ENCODE measurements at regions not wholly inside any gene's neighbourhood (a gene's known extent, or its start where the extent isn't known, plus 50 kb on each side); places are given as distances from the start of the nearest gene placed in this dataset.

- Histone ChIP-seq H3K18ac (ENCODE audit: extremely low read depth, low read length) (no peak overlapping the region), H3K56ac (replicated peaks; ENCODE audit: insufficient read length, low read depth, low read length) (no peak overlapping the region), H2BK20ac (ENCODE audit: low read length) (no peak overlapping the region), H3K27me3 (replicated peaks in 1 of 4; ENCODE audit: control insufficient read depth in 3 of 4, extremely low read depth in 1 of 4, insufficient read depth in 3 of 4, low read length in 3 of 4) (no peaks in the 10 kb centered on the region), H2BK120ac (replicated peaks; ENCODE audit: low read depth, low read length) (no peak overlapping the region), H4K5ac (ENCODE audit: insufficient read length, low read depth, low read length) (no peak overlapping the region), H3K4me3 (ENCODE audit: extremely low read depth in 1 of 4, insufficient read depth in 2 of 4, low read depth in 3 of 4, low read length in 4 of 4) (no peak overlapping the region), H3K79me1 (ENCODE audit: low read depth, low read length) (no peaks in the 10 kb centered on the region), H2BK5ac (ENCODE audit: low read depth, low read length) (no peak overlapping the region), H2AK5ac (ENCODE audit: low read depth, low read length) (no peak overlapping the region), H4K91ac (replicated peaks; ENCODE audit: insufficient read length, low read length) (no peak overlapping the region), H3K9me3 (ENCODE audit: insufficient read depth in 2 of 2, low read depth in 1 of 2, low read length in 1 of 2) (no peaks in the 10 kb centered on the region), H4K20me1 (replicated peaks in 1 of 2; ENCODE audit: control insufficient read depth in 1 of 2, insufficient read depth in 2 of 2, low read length in 2 of 2) (no peaks in the 10 kb centered on the region), H3K9ac (replicated peaks in 1 of 4; ENCODE audit: extremely low read depth in 1 of 4, low read depth in 3 of 4, low read length in 3 of 4) (no peak overlapping the region), H2BK15ac (ENCODE audit: low read length) (no peak overlapping the region), H3K27ac (ENCODE audit: low read depth, low read length) (no peak overlapping the region), H3K4me1 (replicated peaks in 1 of 4; ENCODE audit: control insufficient read depth in 3 of 4, insufficient read depth in 4 of 4, low read length in 3 of 4) (peaks cover 0 to 5% (median 0%) of the 10 kb centered on the region in 4 experiments; a peak in 1 of 7 replicates), H3K4ac (replicated peaks; ENCODE audit: insufficient read length, low read depth, low read length) (no peak overlapping the region), H3K79me2 (ENCODE audit: control insufficient read depth in 1 of 2, insufficient read depth in 2 of 2, low read length in 2 of 2) (no peaks in the 10 kb centered on the region), H3K23me2 (ENCODE audit: low read depth, low read length) (no peaks in the 10 kb centered on the region), H3K4me2 (ENCODE audit: insufficient read depth in 1 of 2, low read depth in 2 of 2, low read length in 2 of 2) (no peak overlapping the region), H3K36me3 (ENCODE audit: control insufficient read depth in 2 of 4, insufficient read depth in 4 of 4, low read length in 3 of 4) (no peaks in the 10 kb centered on the region), H3K23ac (ENCODE audit: insufficient read length) (no peak overlapping the region), H4K8ac (ENCODE audit: extremely low read depth, insufficient read depth, low read length) (no peak overlapping the region), H2BK12ac (ENCODE audit: low read depth, low read length) (no peak overlapping the region), H2AFZ (ENCODE audit: low read length) (no peak overlapping the region), H3K14ac (ENCODE audit: insufficient read length) (no peak overlapping the region)
- DNase-seq (ENCODE audit: low read depth in 1 of 2, low spot score in 2 of 2) (no peak), FAIRE-seq (no peak)
- 76% methylated on average over 13 of the region's 13 CpGs; no CpG with 5 or more reads in 1 of the 2 experiments for WGBS, 2 experiments (ENCODE audit: extremely low coverage in 1 of 2, insufficient coverage in 1 of 2, insufficient read length in 1 of 2, insufficient replicate concordance in 2 of 2, low coverage in 1 of 2, low lambda C conversion rate in 2 of 2, missing lambda C conversion rate in 1 of 2)
- ChIA-PET POLR2A (ENCODE audit: partially characterized antibody) (no interaction called here), CTCF (ENCODE audit: partially characterized antibody) (interaction anchor here (1.0 to 1.4 kb wide), 2 partner anchors 10 to 36 kb away, joined by 3 to 4 read pairs; no protein-coding TSS in a partner anchor)
- TF ChIP-seq MAFK (IDR thresholded peaks at IDR 0.05; ENCODE audit: low read depth, low read length) (no peak), POLR2A (IDR thresholded peaks at IDR 0.05; ENCODE audit: control extremely low read depth in 1 of 2, low read depth in 2 of 2, low read length in 2 of 2) (no peak), JUND (IDR thresholded peaks at IDR 0.05; ENCODE audit: low read length) (no peak), TCF12 (IDR thresholded peaks at IDR 0.05; ENCODE audit: low read depth, low read length) (no peak), TEAD4 (IDR thresholded peaks at IDR 0.05; ENCODE audit: low read depth, low read length) (no peak), POLR2AphosphoS5 (IDR thresholded peaks at IDR 0.05; ENCODE audit: low read depth, low read length) (no peak), CTCF (IDR thresholded peaks at IDR 0.05; ENCODE audit: control extremely low read depth in 1 of 3, insufficient read depth in 1 of 3, low read depth in 1 of 3, low read length in 3 of 3) (no peak), MAX (IDR thresholded peaks at IDR 0.05) (no peak), CEBPB (IDR thresholded peaks at IDR 0.05; ENCODE audit: low read depth, low read length) (no peak), SP4 (IDR thresholded peaks at IDR 0.05; ENCODE audit: low read length) (no peak), RXRA (IDR thresholded peaks at IDR 0.05; ENCODE audit: insufficient read depth, low read depth, low read length) (no peak)
- TF ChIP-seq, protein P1, sequence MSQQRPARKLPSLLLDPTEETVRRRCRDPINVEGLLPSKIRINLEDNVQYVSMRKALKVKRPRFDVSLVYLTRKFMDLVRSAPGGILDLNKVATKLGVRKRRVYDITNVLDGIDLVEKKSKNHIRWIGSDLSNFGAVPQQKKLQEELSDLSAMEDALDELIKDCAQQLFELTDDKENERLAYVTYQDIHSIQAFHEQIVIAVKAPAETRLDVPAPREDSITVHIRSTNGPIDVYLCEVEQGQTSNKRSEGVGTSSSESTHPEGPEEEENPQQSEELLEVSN (IDR thresholded peaks at IDR 0.05) = no peak
Measured at GRCh38 chr21:43351501-43352153, 75.3 kb downstream of the SIK1 start.

Measured in H1 (cell line).